ENCODE measurements at regions not wholly inside any gene's neighbourhood (a gene's known extent, or its start where the extent isn't known, plus 50 kb on each side); places are given as distances from the start of the nearest gene placed in this dataset.

DNA sequence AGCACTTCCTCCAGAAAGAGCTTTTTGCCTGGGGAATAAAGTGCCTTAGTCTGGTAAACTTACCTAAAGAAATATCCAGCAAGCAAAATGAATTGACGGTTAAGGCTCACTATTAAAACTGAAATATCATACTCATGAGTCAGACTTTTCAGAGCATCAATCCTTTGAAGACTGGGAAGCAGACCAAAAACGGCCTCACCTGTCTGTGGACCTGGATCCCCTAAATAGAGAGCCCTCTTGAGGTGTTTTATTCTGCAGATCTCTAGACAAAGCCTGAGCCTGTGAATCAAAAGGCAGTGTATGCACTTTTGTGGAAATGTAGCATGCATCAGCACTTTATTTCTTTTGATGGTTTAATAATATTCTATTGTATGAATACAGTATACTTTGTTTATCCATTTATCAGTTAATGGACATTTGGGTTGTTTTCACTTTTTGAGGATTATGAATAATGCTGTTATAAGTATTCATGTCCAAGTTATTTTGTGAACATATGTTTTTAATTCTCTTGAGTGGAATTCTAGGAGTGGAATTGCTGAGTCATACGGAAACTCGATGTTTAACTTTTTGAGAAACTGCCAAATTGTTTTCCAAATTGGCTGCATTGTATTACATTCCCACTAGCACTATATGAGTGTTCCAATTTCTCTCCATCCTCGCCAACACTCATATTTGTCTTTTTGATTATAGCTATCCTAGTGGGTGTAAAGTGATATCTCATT is 449.0 kb upstream of the IGFBP3 start:
- DNase-seq (ENCODE audit: low read depth in 3 of 3) = no peak

DNA sequence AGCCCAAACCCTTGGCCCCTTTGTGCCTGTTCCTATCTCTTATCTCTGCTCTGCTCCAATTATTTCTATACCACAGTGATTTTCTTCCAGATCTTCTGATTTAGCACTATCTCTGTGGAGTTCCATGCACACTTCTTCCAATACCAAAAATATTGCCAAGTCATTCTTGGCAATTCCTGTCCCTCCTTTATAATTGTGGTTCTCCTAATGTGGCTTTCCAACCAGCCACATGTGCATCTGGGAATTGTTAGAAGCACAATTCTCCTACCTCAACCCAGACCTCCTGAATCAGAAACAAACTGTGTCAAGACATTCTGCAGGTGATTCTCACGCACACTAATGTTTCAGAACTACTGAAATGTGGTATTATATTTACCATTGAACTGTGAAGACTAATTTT is 447.8 kb upstream of the IGFBP3 start:
- DNase-seq (ENCODE audit: low read depth in 3 of 3) = no peak

GRCh38 chr7:46366526-46366925 is 445.5 kb upstream of the IGFBP3 start:
- DNase-seq (ENCODE audit: low read depth in 3 of 3) = no peak

GRCh38 chr7:46363688-46364087 is 442.6 kb upstream of the IGFBP3 start:
- DNase-seq (ENCODE audit: low read depth in 3 of 3) = no peak

DNA sequence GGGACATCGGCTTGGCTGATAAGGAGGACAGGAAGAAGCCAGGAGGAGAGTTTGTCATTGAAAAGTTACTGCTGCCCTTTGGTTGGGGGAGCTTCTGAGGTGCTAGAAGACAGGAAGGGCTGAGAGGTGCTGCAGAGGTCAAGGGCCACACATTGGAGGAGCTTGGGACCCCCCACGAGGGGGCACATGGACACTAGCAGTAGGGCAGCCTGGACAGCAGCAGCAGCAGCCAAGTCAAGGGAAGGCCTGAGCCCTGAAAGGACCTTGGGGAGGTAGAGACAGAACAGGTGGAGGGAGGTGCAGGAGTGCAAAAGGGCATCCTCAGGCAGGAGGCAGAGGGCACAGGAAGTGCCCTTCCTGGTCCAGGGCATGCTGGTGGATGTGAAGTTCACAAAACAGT is 439.7 kb upstream of the IGFBP3 start:
- DNase-seq (ENCODE audit: low read depth in 3 of 3) = no peak

DNA sequence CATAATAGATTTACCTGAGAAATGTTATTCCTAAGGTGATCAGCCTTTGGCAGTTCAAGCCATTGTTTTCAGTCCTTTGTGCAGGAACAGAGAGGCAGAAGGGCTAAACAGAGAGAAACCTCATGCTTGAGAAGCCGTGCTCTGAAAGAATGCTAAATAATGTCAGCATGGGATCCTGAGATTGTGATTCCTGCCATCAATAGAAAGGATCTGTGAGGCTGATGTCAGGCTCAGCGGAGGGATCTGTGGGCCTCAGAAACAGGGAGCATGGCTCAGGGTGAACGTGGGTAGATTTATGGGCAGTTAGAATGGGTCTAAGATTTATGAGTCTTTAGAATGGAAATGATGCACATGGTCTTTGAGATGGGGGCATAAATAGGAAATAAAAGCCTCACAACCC is 439.2 kb upstream of the IGFBP3 start:
- no peak for DNase-seq (ENCODE audit: low read depth in 3 of 3)

DNA sequence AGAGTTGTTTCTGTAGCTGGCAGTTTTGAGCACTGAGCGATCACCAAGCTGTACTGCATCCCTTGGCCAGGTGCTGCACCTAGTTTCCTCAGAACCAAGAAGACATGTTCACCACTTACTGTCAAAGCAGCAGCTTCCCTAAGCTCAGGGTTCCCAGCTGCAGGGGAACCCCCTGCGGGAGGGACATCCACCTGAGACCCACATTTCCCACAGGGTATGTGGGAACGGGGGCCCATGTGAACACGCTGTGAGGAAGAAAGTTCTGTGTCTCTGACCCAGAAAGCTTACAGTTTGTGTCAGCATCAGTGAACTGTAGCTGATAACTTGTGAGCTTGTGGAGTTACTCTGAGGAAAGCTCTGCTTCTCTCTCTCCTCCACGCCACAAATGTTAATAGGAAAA is 436.8 kb upstream of the IGFBP3 start:
- no peak for DNase-seq (ENCODE audit: low read depth in 3 of 3)

DNA sequence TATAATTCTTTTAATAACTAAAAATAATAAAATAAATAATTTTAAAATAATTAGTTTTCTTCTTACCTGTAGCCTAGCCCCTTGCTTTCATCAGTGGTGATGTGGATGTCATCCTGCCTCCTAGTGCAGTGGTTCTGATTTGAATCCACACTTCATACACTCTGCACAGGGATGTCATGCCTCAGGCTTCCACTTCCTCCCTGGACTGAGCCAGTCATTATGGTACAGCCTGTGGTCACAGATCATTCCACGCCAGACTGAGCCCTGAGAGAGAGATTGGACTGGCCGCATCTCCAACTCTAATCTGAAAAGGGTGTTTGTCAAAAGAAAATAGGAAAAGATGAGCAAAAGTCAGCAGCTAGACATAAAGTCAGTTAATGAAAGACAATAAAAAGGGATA is 436.2 kb upstream of the IGFBP3 start:
- DNase-seq (ENCODE audit: low read depth in 3 of 3) = no peak

- DNase-seq (ENCODE audit: low read depth in 3 of 3) = no peak
Observed at GRCh38 chr7:46356371-46356770, 435.3 kb upstream of the IGFBP3 start.

DNA sequence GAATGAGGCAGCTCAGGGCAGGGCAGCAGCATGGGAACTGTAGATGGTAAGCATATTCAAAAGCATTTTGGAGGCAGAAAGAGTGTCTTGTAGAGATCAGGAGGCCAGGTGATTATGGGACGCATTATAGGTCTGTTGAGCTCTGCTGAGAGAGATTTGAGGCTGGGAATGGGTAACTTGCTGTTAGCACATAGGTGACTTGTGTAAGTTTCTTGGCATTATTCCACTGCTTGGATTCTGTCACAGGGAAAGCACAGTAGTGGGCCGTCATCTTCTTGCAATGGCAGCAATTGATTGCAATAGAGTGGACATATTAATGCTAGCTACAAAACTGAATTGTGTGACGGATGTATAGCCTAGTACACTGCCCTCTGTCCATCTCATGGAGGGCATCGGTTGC is 434.3 kb upstream of the IGFBP3 start:
- DNase-seq (ENCODE audit: low read depth in 3 of 3) = no peak

- no peak for DNase-seq (ENCODE audit: low read depth in 3 of 3)
Observed at GRCh38 chr7:46352004-46352954, 431.2 kb upstream of the IGFBP3 start.

DNA sequence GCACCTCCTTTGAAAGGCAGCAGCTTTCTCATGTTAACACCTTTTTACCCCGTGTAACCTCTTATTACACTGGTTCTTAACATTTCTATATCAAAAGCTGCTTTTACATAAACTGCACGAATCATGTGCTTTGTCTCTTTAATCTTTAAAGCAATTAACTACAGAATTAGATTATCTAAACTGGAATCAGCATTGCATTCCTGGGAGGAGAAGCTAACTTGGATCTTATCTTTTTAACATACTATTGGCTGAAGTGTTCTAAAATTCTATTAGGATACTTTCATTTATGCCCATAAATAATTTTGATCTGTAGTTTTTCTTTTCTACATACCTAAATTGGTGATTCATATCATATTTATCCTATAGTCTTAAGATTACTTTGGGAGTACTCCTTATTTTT is 428.4 kb upstream of the IGFBP3 start:
- DNase-seq (ENCODE audit: low read depth in 3 of 3) = no peak

- DNase-seq (ENCODE audit: low read depth in 3 of 3) = no peak
Observed at GRCh38 chr7:46344533-46344932, 423.5 kb upstream of the IGFBP3 start.

GRCh38 chr7:46343802-46344201 is 422.7 kb upstream of the IGFBP3 start:
- no peak for DNase-seq (ENCODE audit: low read depth in 3 of 3)

DNA sequence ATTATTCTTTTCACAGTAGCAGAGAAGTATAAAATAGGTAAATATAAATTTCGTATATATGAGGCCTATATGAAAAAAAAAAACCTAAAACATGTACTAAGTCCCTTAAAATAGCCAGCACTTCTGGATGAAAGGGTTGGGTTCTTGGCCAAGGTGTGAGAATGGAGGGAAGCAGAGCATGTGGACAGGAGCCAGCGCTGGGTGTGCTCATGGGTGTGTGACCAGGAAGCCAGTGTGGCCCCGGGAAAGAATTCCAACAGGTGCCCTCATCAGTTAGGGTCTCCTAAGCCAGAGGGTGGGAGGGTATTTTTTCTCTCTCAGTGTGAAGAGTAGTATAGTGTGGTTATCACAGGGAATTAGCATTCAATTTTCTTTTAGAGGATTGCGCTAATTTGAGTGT is 401.9 kb upstream of the IGFBP3 start:
- no peak for DNase-seq (ENCODE audit: low read depth in 3 of 3)

- DNase-seq (ENCODE audit: low read depth in 3 of 3) = no peak
Observed at GRCh38 chr7:46321556-46322205, 400.6 kb upstream of the IGFBP3 start.

DNA sequence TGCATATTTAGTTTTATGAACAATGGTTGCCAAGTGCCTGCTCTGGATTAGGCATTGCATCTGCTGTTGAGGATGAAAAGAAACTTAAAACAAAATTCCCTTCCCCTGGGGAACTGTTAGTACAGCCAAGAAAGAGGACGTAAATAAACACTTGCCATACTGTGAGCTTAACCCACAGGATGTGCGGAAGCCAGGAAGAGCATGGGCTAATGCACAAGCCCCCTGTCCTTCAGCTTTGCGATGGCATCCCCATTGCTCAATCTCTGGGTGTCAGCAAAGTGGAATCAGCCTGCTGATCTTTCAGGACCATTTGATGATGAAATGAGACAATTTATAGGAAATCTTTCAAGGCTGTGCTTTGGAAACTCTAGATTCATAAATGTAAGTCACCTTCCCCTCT is 399.9 kb upstream of the IGFBP3 start:
- DNase-seq (ENCODE audit: low read depth in 3 of 3) = no peak

GRCh38 chr7:46319841-46320240 is 398.8 kb upstream of the IGFBP3 start:
- DNase-seq (ENCODE audit: low read depth in 3 of 3) = no peak

DNA sequence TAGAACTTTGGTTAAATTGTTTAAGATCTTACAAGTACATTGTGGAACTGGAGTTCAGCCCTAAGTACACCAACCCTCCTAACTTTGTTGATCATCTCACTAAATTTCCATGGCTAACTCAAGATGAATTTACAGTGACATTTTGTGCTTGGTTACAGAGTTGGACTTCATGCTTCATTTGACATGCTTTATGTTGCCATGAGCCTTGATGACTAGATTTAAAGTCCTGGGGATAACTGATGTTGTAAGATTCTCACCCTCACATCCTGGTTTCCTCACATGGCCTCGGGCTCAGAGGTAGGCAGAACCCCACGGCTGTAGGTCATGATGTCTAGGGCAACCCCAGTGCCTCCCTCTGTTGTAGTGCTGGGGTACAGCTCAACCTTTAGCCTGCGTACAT is 397.2 kb upstream of the IGFBP3 start:
- DNase-seq (ENCODE audit: low read depth in 3 of 3) = no peak

DNA sequence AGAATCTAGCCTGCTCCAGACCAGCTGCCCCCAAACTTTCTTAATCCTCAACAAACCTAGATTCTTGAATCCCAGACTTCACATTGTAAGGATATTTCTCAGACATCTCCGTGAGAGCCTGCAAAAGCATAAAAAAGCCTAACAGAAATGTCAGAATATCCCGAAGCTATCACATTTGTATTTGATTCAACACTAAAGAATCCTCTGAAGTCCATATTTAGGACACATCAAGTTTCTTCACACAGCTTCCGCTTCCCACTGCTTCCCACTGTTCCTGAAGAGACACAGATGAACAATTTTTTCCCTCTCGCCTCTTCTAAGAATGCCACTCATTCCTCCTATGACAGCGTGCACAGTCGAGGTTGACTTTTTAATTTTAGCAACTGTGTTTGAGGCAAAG is 396.2 kb upstream of the IGFBP3 start:
- no peak for DNase-seq (ENCODE audit: low read depth in 3 of 3)

- DNase-seq (ENCODE audit: low read depth in 3 of 3) = no peak
Observed at GRCh38 chr7:46315891-46316290, 394.8 kb upstream of the IGFBP3 start.

DNA sequence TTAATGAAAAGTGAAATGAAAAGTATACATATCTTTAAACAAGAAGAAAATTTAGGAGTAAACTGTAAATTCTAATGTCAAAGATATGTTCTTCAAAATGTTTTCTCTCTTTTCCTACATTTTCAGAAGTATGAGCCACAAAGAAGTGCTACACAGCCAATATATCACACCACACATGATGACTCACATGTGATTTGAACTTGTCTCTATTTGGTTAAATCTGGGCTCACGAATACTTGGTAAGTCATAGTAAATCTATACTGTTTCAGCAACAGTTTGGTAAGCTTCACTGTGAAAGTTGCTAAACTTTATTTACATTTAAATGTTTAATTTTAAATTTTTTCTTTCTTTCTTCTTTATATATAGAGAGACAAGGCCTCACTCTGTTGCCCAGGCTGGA is 380.6 kb upstream of the IGFBP3 start:
- no peak for DNase-seq (ENCODE audit: low read depth in 3 of 3)

DNA sequence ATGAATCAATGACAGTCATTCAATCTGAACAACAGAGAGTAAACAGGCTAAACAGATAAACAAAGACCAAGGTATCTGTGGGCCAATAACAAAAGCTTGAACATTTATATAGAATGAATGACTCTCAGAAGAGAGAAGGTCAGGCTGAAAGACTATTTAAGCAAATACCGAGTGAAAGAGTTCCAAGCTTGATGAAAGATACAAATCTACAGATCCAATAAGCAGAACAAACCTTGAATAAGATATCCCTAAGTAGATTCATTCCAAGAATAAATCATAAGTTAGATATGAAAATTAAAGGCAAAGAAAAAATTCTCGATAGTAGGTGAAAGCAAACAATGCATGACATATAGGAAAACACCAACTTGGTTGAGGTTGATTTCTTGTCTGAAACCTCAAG is 376.4 kb upstream of the IGFBP3 start:
- DNase-seq (ENCODE audit: low read depth in 3 of 3) = no peak
